Dendritic cell treated with granulocyte-macrophage colony-stimulating factor and Interleukin-4, amounts not matched to agents 40 ng/mL and 50 ng/mL, for 4 days (primary cell): ENCODE measurements at regions not wholly inside any gene's neighbourhood (a gene's known extent, or its start where the extent isn't known, plus 50 kb on each side); places are given as distances from the start of the nearest gene placed in this dataset.
A peak's percentile ranks its signal among the peaks of the same experiment; 100 is the strongest.
"Not testable (repeated sequence)": the region's sequence is repeated elsewhere in the genome, so short reads cannot be mapped to it uniquely, and the experiment has no call there.

ENCODE experiments used
- H3K27ac Mint-ChIP-seq: one replicate; pipeline ENCODE4 v1.8.0; 2022; ENCODE audit warnings: mild to moderate bottlenecking, mixed read lengths
- H3K27me3 Mint-ChIP-seq: one replicate; pipeline ENCODE4 v1.8.0; 2022; ENCODE audit warnings: mild to moderate bottlenecking, mixed read lengths
- H3K36me3 Mint-ChIP-seq: one replicate; pipeline ENCODE4 v1.8.0; 2022; ENCODE audit warnings: low read depth, mixed read lengths
- H3K4me1 Mint-ChIP-seq: one replicate; pipeline ENCODE4 v1.8.0; 2022; ENCODE audit warnings: low read depth, mixed read lengths
- H3K4me3 Mint-ChIP-seq: one replicate; pipeline ENCODE4 v1.8.0; 2022; ENCODE audit warnings: mild to moderate bottlenecking, moderate library complexity, mixed read lengths
- H3K9me3 Mint-ChIP-seq: one replicate; pipeline ENCODE4 v1.8.0; 2022; ENCODE audit warnings: mixed read lengths
- intact Hi-C: fragments of 100-400 bp; cut with micrococcal nuclease; formaldehyde crosslinking; loops from one replicate; pipeline ENCODE4 v1.15.0; 2022

- Mint-ChIP-seq H3K27me3 (peaks cover 40% of the 10 kb centered on the region), H3K9me3 (peaks cover 17% of the 10 kb centered on the region), H3K4me1 (peaks cover 38% of the 10 kb centered on the region), H3K4me3 (no peak overlapping the region), H3K27ac (peak overlapping the region; percentile 95), H3K36me3 (peaks cover 9% of the 10 kb centered on the region)
- intact Hi-C loops, result loop anchor here (5.0 kb wide), 1 partner anchor 41 kb away; no protein-coding TSS in a partner anchor
These were observed 89.4 kb upstream of the HES1 start for GRCh38 chr3:194046531-194046930.

GRCh38 chr3:194046995-194047645 is 88.8 kb upstream of the HES1 start:
- H3K4me3 Mint-ChIP-seq, result peak overlapping the region; percentile 31
- H3K27ac Mint-ChIP-seq, result peak overlapping the region; percentile 95
- peaks cover 43% of the 10 kb centered on the region for H3K27me3 Mint-ChIP-seq
- H3K36me3 Mint-ChIP-seq, result peaks cover 9% of the 10 kb centered on the region
- peaks cover 44% of the 10 kb centered on the region for H3K4me1 Mint-ChIP-seq
- H3K9me3 Mint-ChIP-seq, result peaks cover 18% of the 10 kb centered on the region
- intact Hi-C loops, result loop anchor here (5.0 kb wide), 1 partner anchor 40 kb away; no protein-coding TSS in a partner anchor

GRCh38 chr3:194049394-194049793 is 86.6 kb upstream of the HES1 start:
- H3K4me1 Mint-ChIP-seq, result peaks cover 57% of the 10 kb centered on the region

DNA sequence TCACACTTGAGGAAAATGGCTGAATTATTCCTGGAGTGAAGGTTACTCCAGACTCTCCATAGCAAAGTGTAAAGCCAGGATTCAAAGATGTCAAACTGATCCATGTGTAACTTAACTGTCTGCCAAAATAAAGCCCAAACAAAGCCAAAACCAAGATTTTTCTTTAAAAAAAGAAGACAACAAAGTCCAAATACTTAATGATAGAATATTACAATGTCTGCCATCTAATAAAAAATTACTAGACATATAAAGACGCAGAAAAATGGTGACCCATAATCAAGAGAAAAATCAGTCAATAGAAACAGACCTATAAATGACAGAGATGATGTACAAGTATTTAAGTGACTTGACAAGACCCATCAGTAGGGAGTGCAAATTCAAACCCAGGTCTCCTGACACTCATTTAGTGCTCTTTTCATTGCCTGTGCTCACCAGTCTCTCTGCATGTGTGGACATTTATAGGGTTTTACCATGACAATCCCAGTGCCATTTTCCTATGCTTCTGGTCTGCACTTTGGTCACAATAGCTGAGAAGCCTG is 85.1 kb upstream of the HES1 start:
- peaks cover 9% of the 10 kb centered on the region for H3K36me3 Mint-ChIP-seq
- H3K27ac Mint-ChIP-seq, result no peak overlapping the region
- peaks cover 63% of the 10 kb centered on the region for H3K4me1 Mint-ChIP-seq
- no peak overlapping the region for H3K4me3 Mint-ChIP-seq
- H3K27me3 Mint-ChIP-seq, result peaks cover 55% of the 10 kb centered on the region
- intact Hi-C loops, result loop anchor here (5.0 kb wide), 1 partner anchor 49 kb away; no protein-coding TSS in a partner anchor
- peaks cover 18% of the 10 kb centered on the region for H3K9me3 Mint-ChIP-seq

More at GRCh38 chr3:194049394-194049793, 86.6 kb upstream of the HES1 start:
- H3K4me3 Mint-ChIP-seq, result no peak overlapping the region
- H3K27me3 Mint-ChIP-seq, result peaks cover 50% of the 10 kb centered on the region
- no peak overlapping the region for H3K27ac Mint-ChIP-seq
- peaks cover 9% of the 10 kb centered on the region for H3K36me3 Mint-ChIP-seq
- intact Hi-C loops, result loop anchor here (5.0 kb wide), 1 partner anchor 38 kb away; no protein-coding TSS in a partner anchor
- peaks cover 18% of the 10 kb centered on the region for H3K9me3 Mint-ChIP-seq

DNA sequence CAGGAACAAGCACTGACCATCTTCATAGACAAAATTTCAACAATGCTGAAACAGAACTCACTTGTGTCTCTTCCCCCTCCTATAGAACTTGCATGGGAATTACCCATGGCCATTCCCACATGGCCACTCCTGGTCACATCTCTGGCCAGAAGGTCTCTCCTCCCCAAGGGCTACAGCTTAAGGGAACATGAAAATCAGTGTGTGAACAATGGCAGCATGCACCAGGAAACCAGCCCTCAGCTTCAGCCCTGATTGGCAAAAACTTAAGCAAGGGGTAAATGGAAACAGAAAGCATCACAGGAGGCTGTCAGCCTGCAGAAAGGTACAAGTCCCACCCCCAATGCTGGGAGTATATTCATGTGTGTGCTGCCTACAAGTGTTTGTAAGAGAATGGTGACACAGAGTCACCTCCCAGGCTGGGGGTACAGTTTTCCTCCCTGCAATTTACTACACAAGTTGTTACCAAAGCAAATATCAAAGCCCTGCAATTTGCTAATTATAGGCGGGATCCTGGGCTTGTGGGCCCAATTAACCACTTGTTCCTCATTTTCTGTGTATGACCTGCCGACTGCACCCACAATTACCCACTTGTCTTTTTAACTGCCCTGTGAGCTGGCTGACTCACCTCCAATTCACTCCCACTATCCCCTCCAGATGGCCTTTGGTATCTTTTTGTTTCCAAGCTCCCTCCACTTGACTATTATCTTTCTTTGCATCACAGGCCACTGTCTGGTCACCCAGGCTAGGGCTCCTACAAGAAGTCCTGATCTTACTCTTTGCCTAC is 84.4 kb upstream of the HES1 start:
- H3K36me3 Mint-ChIP-seq, result peaks cover 9% of the 10 kb centered on the region
- H3K9me3 Mint-ChIP-seq, result peaks cover 18% of the 10 kb centered on the region
- intact Hi-C loops, result loop anchor here (5.0 kb wide), 1 partner anchor 49 kb away; no protein-coding TSS in a partner anchor
- H3K4me3 Mint-ChIP-seq, result no peak overlapping the region
- peaks cover 62% of the 10 kb centered on the region for H3K27me3 Mint-ChIP-seq
- peak overlapping the region; percentile 6 for H3K27ac Mint-ChIP-seq
- H3K4me1 Mint-ChIP-seq, result peaks cover 64% of the 10 kb centered on the region

- Mint-ChIP-seq H3K9me3 (peaks cover 18% of the 10 kb centered on the region), H3K4me3 (no peak overlapping the region), H3K36me3 (peaks cover 9% of the 10 kb centered on the region), H3K4me1 (peaks cover 61% of the 10 kb centered on the region), H3K27ac (no peak overlapping the region), H3K27me3 (peaks cover 77% of the 10 kb centered on the region)
- intact Hi-C loops, result loop anchor here (5.0 kb wide), 1 partner anchor 51 kb away; no protein-coding TSS in a partner anchor
These were observed 82.8 kb upstream of the HES1 start for GRCh38 chr3:194053136-194053535.

GRCh38 chr3:194054016-194054415 is 81.9 kb upstream of the HES1 start:
- Mint-ChIP-seq H3K27ac (no peak overlapping the region), H3K4me3 (no peak overlapping the region), H3K27me3 (peaks cover 83% of the 10 kb centered on the region), H3K36me3 (peaks cover 9% of the 10 kb centered on the region), H3K4me1 (peaks cover 56% of the 10 kb centered on the region), H3K9me3 (peaks cover 18% of the 10 kb centered on the region)
- intact Hi-C loops, result loop anchor here (5.0 kb wide), 1 partner anchor 52 kb away; no protein-coding TSS in a partner anchor

DNA sequence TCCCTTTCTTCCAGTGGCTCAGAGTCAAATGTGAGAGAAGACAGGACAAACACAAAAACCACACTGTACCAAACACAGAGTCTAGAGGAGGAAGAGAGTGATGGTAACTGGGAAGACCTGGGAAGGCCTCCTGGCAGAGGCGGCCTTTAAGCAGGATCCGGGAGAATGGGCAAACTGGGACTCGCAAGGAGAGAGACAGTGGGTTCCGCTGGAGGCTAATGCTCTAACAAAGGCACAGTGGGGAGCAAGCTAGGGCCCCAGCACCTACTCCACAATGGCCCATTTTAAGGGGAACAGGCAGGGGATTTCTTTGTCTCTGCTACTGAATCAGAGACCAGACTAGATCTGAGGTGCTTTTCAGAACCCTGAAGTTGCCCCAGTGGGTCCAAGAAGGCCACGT is 81.4 kb upstream of the HES1 start:
- Mint-ChIP-seq H3K36me3 (peaks cover 9% of the 10 kb centered on the region), H3K4me1 (peaks cover 53% of the 10 kb centered on the region), H3K4me3 (no peak overlapping the region), H3K9me3 (peaks cover 18% of the 10 kb centered on the region), H3K27me3 (peaks cover 83% of the 10 kb centered on the region), H3K27ac (no peak overlapping the region)
- intact Hi-C loops, result loop anchor here (5.0 kb wide), 1 partner anchor 52 kb away; no protein-coding TSS in a partner anchor

DNA sequence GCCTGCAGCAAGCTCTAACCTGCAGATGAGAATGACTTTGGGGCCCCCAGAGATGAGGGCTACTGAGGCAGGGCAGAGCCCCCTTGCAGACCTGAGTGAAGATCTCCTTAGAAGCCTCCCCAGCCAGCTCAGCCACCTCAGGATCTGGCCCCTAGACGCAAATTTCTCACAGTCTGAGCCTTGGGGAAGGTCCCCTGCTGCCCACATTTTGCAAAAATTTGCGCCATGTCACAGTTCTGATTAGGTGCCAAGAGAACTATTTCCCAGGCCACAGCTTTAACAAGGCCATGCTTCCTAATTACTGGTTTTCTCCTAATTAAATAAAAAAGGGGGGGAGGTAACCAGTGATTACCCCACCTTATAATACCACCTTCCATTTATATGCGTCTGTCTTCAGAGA is 81.0 kb upstream of the HES1 start:
- Mint-ChIP-seq H3K27me3 (peaks cover 87% of the 10 kb centered on the region), H3K4me3 (no peak overlapping the region), H3K4me1 (peaks cover 53% of the 10 kb centered on the region), H3K36me3 (peaks cover 9% of the 10 kb centered on the region), H3K9me3 (peaks cover 17% of the 10 kb centered on the region), H3K27ac (no peak overlapping the region)
- intact Hi-C loops, result loop anchor here (5.0 kb wide), 1 partner anchor 53 kb away; no protein-coding TSS in a partner anchor

DNA sequence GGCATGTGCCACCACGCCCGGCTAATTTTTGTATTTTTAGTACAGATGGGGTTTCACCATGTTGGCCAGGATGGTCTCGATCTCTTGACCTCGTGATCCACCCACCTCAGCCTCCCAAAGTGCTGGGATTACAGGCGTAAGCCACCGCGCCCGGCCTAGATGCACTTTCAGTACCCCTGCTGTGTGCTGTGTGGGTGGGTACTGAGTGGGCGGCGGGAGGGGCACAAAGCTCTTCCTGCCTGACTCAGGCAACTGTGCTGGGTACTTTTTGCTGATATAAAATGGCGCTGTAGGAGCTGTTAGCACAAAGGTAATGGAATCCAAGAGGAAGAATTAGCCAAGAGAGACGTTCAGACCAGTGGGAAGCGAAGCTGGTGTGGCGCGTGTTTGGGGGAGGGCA is 79.6 kb upstream of the HES1 start:
- H3K27ac Mint-ChIP-seq, intact Hi-C loops, H3K9me3 Mint-ChIP-seq, H3K36me3 Mint-ChIP-seq, H3K4me3 Mint-ChIP-seq: not testable (repeated sequence)
- H3K4me1 Mint-ChIP-seq, result peaks cover 52% of the 10 kb centered on the region
- H3K27me3 Mint-ChIP-seq, result peaks cover 82% of the 10 kb centered on the region

DNA sequence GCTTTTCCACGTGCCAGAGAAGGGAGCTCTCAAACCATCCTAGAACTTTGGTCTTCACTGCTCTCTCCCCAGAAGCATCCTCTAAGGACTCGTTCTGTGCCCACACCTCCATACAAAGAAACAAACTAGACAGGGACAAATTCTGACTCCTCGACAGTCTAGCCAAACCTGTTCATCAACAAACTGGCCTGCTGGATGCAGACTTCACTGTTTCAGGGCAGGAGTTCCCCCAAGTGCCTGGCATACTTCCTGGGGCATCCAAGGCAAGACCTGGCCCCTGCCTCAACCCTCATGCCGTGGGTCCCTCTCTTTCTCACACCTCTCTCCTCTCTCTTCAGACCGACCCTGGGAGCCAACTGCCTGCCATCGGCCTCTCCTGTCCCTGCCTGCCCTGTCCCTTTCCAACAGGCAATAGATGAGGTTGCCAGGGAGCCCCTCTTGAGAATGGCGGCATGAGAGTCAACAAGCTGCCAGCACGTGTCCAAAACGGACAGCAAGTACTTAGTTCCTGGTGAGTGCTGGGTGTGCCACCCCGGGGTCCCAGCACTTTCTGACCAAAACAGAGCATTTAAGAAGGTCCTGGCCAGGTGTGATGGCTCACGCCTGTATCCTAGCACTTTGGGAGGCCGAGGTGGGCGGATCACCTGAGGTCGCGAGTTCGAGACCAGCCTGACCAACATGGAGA is 79.1 kb upstream of the HES1 start:
- intact Hi-C loops, result no loop called here
- peaks cover 47% of the 10 kb centered on the region for H3K4me1 Mint-ChIP-seq
- H3K9me3 Mint-ChIP-seq, result no peaks in the 10 kb centered on the region
- no peaks in the 10 kb centered on the region for H3K36me3 Mint-ChIP-seq
- H3K4me3 Mint-ChIP-seq, result no peak overlapping the region
- H3K27ac Mint-ChIP-seq, result no peak overlapping the region
- H3K27me3 Mint-ChIP-seq, result peaks cover 81% of the 10 kb centered on the region

- intact Hi-C loops, result no loop called here
- peak overlapping the region; percentile 13 for H3K27ac Mint-ChIP-seq
- peaks cover 42% of the 10 kb centered on the region for H3K4me1 Mint-ChIP-seq
- H3K9me3 Mint-ChIP-seq, result no peaks in the 10 kb centered on the region
- peak overlapping the region; percentile 37 for H3K4me3 Mint-ChIP-seq
- H3K36me3 Mint-ChIP-seq, result no peaks in the 10 kb centered on the region
- peaks cover 77% of the 10 kb centered on the region for H3K27me3 Mint-ChIP-seq
These were observed 78.3 kb upstream of the HES1 start for GRCh38 chr3:194057570-194058188.

DNA sequence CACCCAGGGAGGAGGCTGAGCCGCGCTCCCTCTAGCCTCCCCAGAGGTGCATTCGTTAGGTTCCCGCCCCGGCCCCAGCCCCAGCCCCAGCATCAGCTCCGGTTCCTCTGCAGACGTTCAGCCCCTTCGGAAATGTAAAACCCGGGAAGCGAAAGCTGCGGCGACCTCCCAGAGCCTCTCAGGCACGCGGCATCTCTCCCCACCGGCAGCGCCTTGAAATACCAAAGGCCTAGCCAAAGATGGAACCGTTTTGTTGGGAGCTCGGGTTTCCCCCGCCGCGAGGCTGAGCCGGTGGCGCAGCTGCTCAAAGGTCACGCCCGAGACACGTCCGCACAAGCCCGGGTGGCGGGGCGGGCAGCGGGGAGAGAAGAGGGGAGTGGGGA is 77.8 kb upstream of the HES1 start:
- H3K4me3 Mint-ChIP-seq, result peak overlapping the region; percentile 37
- H3K36me3 Mint-ChIP-seq, result no peaks in the 10 kb centered on the region
- peaks cover 76% of the 10 kb centered on the region for H3K27me3 Mint-ChIP-seq
- intact Hi-C loops, result no loop called here
- no peaks in the 10 kb centered on the region for H3K9me3 Mint-ChIP-seq
- H3K27ac Mint-ChIP-seq, result peak overlapping the region; percentile 13
- peaks cover 37% of the 10 kb centered on the region for H3K4me1 Mint-ChIP-seq
